ENCODE measurements at regions not wholly inside any gene's neighbourhood (a gene's known extent, or its start where the extent isn't known, plus 50 kb on each side); places are given as distances from the start of the nearest gene placed in this dataset.

- TF ChIP-seq CTCF (IDR thresholded peaks at IDR 0.05) (no peak), RCOR1 (IDR thresholded peaks at IDR 0.05; ENCODE audit: low read depth, low read length) (no peak), MAZ (IDR thresholded peaks at IDR 0.05; ENCODE audit: borderline replicate concordance, low read depth, low read length) (no peak), CBX8 (IDR thresholded peaks at IDR 0.05) (no peak), ZSCAN20 (CRISPR knock-in tag; IDR thresholded peaks at IDR 0.05) (peak; percentile 32; the same call in 1 of the 2 replicates), HES2 (IDR thresholded peaks at IDR 0.05) (no peak), FOXS1 (CRISPR knock-in tag; IDR thresholded peaks at IDR 0.05) (peak; percentile 20), HDAC2 (IDR thresholded peaks at IDR 0.05) (no peak), HEYL (CRISPR knock-in tag; IDR thresholded peaks at IDR 0.05) (0 out of 2 replicates have a peak, but pooled peaks have one; percentile 39), ATOH8 (CRISPR knock-in tag; IDR thresholded peaks at IDR 0.05; ENCODE audit: low read depth) (peak; percentile 8), NR3C1 (IDR thresholded peaks at IDR 0.05) (no peak), MYC (IDR thresholded peaks at IDR 0.05; ENCODE audit: borderline replicate concordance, low read length) (no peak), CHD4 (IDR thresholded peaks at IDR 0.05; ENCODE audit: borderline replicate concordance) (no peak), HOXB13 (CRISPR knock-in tag; IDR thresholded peaks at IDR 0.05; ENCODE audit: low read depth) (peak; percentile 86), RAD21 (conservative IDR thresholded peaks at IDR 0.05 in 1 of 2, IDR thresholded peaks at IDR 0.05 in 1 of 2) (peak in 1 of 2 experiments; percentile 36; a peak in 2 of 5 replicates), EP300 (IDR thresholded peaks at IDR 0.05) (peak; percentile 85 to 90; a peak in 4 of 5 replicates), BCL3 (IDR thresholded peaks at IDR 0.05) (no peak), JUN (IDR thresholded peaks at IDR 0.05) (peak; percentile 32 to 48; a peak in 4 of 5 replicates), REST (IDR thresholded peaks at IDR 0.05) (no peak), EHMT2 (IDR thresholded peaks at IDR 0.05; ENCODE audit: low read depth) (no peak)
Measured at GRCh38 chr21:43331962-43332828, 94.7 kb downstream of the SIK1 start (continued).
